ENCODE measurements at regions not wholly inside any gene's neighbourhood (a gene's known extent, or its start where the extent isn't known, plus 50 kb on each side); places are given as distances from the start of the nearest gene placed in this dataset.

DNA sequence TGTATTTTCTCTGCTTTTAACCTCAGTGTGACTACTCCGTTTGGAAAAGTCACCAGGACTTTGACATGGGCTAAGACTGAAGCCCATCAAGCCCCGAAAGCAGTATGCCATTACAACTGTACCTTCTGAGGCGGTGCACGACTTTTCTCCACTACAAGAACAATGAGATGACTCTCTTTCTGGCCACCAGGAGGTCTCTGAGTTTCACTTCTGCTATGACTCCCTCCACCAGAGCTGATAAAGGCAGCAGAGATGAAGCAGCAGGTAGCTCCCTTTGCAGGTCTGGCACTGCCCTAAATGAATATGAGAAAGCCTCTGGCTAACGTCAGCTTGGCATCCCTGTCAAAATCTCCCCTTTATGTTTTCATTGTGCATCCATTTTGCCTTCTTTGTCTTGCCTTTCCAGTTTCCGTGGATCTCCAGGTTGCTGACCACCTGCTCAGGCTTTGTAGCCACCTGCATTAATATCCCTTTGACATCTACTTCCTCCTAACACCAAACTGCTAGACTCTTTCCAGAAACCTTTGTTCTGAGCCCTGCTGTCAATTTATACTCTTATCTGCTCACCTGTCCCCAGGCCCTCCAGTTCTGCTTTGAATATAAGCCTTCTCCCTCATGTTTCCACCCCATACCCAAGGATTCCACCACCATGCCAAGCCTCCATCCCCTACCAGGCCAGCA is 221.7 kb downstream of the ZNF608 start:
- TF ChIP-seq POLR2A (IDR thresholded peaks at IDR 0.05) (no peak), CTCF (IDR thresholded peaks at IDR 0.05 in 8 of 11, conservative IDR thresholded peaks at IDR 0.05 in 3 of 11) (peak in 9 of 11 experiments; percentile 22 to 55 (median 36)), POLR2AphosphoS5 (IDR thresholded peaks at IDR 0.05) (no peak)

Measured in spleen (tissue), 7 donors.